A549 (cell line): ENCODE measurements at regions not wholly inside any gene's neighbourhood (a gene's known extent, or its start where the extent isn't known, plus 50 kb on each side); places are given as distances from the start of the nearest gene placed in this dataset.

Experiments
- POLR2A ChIP-seq: IDR thresholded peaks from 2 replicates; pipeline ENCODE4 v1.6.1; 2012; ENCODE audit warnings: mild to moderate bottlenecking, low read length
- RAD21 ChIP-seq, 2 experiments: fragments of >200 bp in 1 of 2; sonication (Bioruptor Twin) in 1 of 2; formaldehyde crosslinking in 1 of 2; IDR thresholded peaks in 1 of 2; conservative IDR thresholded peaks in 1 of 2; 2 replicates in 1 of 2; 3 replicates in 1 of 2; pipeline ENCODE4 v1.6.1; 2012 to 2018; ENCODE audit warnings: inconsistent platforms in 1 of 2
- TF ChIP-seq, protein P1 (sequence below): fragments of >200 bp; sonication (Bioruptor Twin); formaldehyde crosslinking; IDR thresholded peaks from 3 replicates; pipeline ENCODE4 v1.5.1; 2016

DNA sequence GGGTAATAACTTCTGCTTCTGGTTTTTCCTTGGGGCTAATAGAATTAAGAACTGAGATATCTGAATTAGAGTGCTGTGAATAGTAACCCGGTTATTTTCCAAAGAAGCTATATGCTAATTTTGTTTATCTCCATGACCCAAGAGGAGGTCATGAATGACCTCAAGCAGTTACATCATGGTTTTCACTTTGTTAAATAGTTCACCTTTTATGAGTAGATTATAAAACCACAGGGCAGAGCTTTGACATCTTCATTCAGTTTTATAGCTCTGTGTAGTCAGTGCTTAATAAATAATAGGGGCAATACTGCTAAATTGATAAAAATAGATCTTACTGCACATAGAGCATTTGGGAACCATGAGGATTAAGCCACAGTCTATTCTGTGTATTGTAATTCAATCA, 462.2 kb downstream of the LRIG3 start:
- TF ChIP-seq, protein P1, sequence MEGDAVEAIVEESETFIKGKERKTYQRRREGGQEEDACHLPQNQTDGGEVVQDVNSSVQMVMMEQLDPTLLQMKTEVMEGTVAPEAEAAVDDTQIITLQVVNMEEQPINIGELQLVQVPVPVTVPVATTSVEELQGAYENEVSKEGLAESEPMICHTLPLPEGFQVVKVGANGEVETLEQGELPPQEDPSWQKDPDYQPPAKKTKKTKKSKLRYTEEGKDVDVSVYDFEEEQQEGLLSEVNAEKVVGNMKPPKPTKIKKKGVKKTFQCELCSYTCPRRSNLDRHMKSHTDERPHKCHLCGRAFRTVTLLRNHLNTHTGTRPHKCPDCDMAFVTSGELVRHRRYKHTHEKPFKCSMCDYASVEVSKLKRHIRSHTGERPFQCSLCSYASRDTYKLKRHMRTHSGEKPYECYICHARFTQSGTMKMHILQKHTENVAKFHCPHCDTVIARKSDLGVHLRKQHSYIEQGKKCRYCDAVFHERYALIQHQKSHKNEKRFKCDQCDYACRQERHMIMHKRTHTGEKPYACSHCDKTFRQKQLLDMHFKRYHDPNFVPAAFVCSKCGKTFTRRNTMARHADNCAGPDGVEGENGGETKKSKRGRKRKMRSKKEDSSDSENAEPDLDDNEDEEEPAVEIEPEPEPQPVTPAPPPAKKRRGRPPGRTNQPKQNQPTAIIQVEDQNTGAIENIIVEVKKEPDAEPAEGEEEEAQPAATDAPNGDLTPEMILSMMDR: no peak
- TF ChIP-seq RAD21 (conservative IDR thresholded peaks at IDR 0.05 in 1 of 2, IDR thresholded peaks at IDR 0.05 in 1 of 2) (no peak), POLR2A (no peak)
